ENCODE measurements at regions not wholly inside any gene's neighbourhood (a gene's known extent, or its start where the extent isn't known, plus 50 kb on each side); places are given as distances from the start of the nearest gene placed in this dataset.

GRCh38 chr18:46239549-46239948 is 135.4 kb downstream of the HAUS1 start:
- TF ChIP-seq CTCF (IDR thresholded peaks at IDR 0.05): no peak
- no peak for TF ChIP-seq ZFX (IDR thresholded peaks at IDR 0.05; ENCODE audit: borderline replicate concordance)

All from 22Rv1 (cell line).